ENCODE measurements at regions not wholly inside any gene's neighbourhood (a gene's known extent, or its start where the extent isn't known, plus 50 kb on each side); places are given as distances from the start of the nearest gene placed in this dataset.

DNA sequence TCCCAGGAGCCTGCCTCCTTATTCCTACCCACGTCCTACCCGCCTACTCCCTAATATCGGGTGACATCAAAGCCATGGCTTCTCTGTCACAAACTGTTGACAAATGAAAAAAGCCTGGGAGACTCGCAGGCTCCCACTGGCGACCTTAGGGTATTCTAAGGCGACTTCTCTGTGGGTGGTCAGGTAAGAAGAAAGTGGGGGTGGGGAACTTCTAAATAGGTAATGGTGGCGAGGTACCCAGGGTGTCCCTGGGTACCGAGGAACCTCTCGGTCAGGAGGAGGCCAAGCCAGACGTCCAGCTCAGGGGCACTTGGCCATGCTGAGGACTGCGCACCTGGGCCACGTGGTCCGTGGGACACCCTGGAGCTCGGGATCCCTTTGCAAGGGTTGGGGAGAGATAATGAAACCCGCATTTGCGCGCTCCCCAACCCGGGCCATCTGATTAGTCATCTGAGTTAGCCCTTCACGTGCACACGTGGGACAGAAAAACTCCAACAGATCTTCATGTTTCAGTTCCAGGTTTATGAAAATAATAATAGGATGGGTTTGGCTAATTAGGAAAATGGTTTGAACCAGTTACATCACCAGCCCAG is 78.2 kb downstream of the NR2F2 start:
- no peak for DNase-seq (ENCODE audit: extremely low spot score)
- ChIA-PET CTCF (no interaction called here), POLR2A (no interaction called here)
- TF ChIP-seq CTBP1 (IDR thresholded peaks at IDR 0.05; ENCODE audit: borderline replicate concordance) (no peak), SUZ12 (IDR thresholded peaks at IDR 0.05) (no peak), FOXM1 (IDR thresholded peaks at IDR 0.05; ENCODE audit: borderline replicate concordance) (no peak), ZNF384 (IDR thresholded peaks at IDR 0.05) (no peak), NFRKB (IDR thresholded peaks at IDR 0.05) (no peak), ARNT (IDR thresholded peaks at IDR 0.05) (no peak), FOXK2 (IDR thresholded peaks at IDR 0.05) (no peak), FOXA1 (IDR thresholded peaks at IDR 0.05) (no peak), HDGF (IDR thresholded peaks at IDR 0.05; ENCODE audit: borderline replicate concordance) (no peak), LEF1 (IDR thresholded peaks at IDR 0.05; ENCODE audit: borderline replicate concordance) (no peak)
- TF ChIP-seq, protein P1, sequence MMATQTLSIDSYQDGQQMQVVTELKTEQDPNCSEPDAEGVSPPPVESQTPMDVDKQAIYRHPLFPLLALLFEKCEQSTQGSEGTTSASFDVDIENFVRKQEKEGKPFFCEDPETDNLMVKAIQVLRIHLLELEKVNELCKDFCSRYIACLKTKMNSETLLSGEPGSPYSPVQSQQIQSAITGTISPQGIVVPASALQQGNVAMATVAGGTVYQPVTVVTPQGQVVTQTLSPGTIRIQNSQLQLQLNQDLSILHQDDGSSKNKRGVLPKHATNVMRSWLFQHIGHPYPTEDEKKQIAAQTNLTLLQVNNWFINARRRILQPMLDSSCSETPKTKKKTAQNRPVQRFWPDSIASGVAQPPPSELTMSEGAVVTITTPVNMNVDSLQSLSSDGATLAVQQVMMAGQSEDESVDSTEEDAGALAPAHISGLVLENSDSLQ (IDR thresholded peaks at IDR 0.05), result no peak

DNA sequence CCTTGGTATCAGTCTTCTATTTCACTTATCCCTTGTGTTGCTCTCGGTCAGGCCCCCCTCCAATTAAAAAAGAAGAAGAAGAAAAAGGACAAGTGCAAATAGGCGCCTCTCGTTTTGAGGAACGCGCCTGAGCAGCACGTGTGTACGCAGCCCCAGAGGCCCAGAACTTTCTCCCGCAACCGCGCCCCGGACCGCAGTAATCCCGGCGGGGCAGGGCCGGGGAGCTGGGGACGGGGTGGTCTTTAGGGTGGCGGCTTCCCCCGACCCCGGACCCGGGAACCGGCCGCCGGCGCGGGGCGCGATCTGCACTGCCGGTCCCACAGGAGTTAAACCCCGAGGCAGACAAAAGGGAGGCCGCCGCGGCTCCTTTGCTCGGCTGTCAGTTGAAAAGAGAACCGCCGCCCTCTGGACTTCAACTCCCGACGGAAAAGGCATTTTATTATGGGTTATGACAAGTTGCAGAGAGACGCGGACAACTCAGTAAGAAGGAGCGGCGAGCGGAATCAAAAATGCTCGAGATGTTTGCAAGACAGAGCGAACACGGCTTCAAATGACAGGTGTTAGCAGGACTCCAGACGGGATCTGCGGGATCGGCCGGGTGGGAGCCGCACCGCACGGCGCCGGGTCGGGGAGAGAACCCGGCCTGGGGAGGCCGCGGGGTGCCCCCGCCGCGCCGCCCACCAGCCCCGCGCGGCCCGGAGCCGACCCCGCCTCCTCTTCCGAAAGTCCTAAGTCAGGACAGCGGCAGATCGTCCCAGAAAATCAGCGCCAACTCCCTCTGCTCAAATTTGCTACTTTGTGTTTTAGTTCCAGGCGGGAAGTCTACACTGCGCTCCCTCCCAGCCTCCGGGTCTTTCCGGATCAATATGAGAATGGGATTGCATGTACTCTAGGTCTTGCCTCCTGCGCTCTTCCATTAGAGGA is 79.0 kb downstream of the NR2F2 start:
- no peak for TF ChIP-seq LEF1 (IDR thresholded peaks at IDR 0.05; ENCODE audit: borderline replicate concordance)
- TF ChIP-seq FOXM1 (IDR thresholded peaks at IDR 0.05; ENCODE audit: borderline replicate concordance), result 0 out of 2 replicates have a peak, but pooled peaks have one; percentile 35
- no peak for TF ChIP-seq ELF4 (IDR thresholded peaks at IDR 0.05)
- TF ChIP-seq L3MBTL2 (conservative IDR thresholded peaks at IDR 0.05), result 0 out of 2 replicates have a peak, but pooled peaks have one; percentile 49
- TF ChIP-seq HDGF (IDR thresholded peaks at IDR 0.05; ENCODE audit: borderline replicate concordance), result no peak
- peak; percentile 29 for DNase-seq (ENCODE audit: extremely low spot score)
- CTCF ChIA-PET, result no interaction called here
- POLR2A ChIA-PET, result no interaction called here

DNA sequence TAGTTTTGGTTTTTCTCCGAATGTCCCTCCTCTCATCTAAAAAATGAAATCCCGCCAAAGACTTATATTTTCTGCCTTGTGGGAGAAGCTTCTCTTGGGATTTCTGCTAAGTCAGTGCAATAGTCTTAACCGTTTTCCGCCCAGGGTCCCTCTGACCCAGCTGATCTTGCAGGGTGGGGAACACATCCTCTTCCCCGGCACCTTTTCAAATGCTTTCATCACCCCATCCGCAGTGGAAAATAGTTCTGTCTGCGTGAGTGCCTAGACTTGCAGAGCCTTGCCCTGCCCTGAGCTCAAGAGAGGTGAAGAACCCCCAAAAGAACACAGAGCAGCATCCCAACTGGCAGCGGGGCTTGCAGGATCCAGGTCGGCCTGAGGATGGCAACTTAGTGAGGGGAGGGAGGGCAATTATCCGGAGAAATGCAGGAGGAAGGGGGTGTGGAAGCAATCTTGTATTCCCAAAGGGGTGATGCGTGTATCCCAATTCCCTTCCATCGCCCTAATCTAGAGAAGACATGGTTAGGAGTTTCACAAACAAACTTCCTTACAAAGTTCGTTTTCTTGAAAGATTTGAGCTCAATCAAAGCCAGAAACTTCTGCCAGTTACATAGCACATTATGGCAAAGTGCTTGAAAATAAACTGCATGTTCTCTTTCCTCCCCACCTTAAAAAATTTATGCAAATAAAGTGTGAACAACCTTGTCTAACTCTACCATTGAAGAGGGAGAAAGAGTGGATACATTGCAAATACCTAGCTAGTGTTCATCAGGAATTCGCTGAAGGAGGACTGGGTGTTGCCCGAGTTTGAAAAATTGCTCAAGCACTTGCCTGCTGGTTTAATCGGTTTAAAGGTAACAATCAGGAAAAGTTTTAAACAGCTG is 79.9 kb downstream of the NR2F2 start:
- POLR2A ChIA-PET, result interaction anchor here (1.0 to 1.3 kb wide), 2 partner anchors 49 to 50 kb away, joined by 3 to 7 read pairs; no protein-coding TSS in a partner anchor
- CTCF ChIA-PET, result no interaction called here
- TF ChIP-seq ELF4 (IDR thresholded peaks at IDR 0.05) (no peak), ZNF384 (IDR thresholded peaks at IDR 0.05) (no peak), CTBP1 (IDR thresholded peaks at IDR 0.05; ENCODE audit: borderline replicate concordance) (no peak), NFRKB (IDR thresholded peaks at IDR 0.05) (no peak), LEF1 (IDR thresholded peaks at IDR 0.05; ENCODE audit: borderline replicate concordance) (no peak), L3MBTL2 (conservative IDR thresholded peaks at IDR 0.05) (no peak), FOXK2 (IDR thresholded peaks at IDR 0.05) (no peak), ARNT (IDR thresholded peaks at IDR 0.05) (no peak)
- TF ChIP-seq, protein P1 (IDR thresholded peaks at IDR 0.05), result no peak
- DNase-seq (ENCODE audit: extremely low spot score), result no peak

DNA sequence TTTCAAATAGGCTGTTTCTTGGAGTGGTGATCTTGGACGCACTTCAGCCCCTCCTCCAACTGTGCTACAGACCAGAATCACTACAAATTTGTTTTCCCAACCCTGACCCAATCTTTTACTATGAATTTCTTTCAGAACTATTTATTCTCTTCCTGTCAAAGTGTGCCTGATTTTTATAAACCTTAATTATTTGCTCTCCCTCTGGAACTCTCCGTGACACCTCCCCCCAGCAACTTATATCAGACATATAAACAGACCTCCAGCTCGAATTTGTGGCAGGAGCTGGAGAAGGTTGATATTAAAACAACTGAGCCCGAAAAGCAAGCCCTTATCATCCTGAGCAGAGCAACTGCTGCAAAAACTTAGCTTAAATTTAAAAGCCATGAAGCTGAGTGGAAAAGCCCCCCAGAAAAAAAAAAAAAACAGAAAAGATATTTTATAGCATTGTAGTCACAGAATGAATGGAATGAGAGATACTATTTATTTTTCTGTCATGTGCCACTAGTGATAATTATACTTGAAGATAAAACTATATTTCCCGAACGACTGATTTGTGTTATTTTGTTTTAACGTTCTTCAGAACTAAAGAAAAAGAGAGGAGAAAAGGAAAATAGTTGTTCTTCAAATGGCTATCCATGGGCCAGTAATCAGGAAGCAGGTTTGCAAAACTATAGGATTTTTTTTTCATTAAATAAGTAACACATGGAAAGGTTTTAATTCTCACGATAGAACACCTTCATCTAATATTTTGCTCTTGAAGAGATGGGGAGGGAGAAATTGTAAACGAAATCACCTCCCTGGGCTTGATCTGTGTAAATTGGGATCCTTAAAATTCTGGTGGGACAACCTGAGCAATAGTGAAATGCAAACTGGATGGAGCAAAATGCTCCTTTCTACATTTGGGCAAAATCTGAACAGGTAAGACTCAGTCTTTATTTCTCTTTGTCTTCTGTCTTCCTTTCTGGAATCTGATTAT is 80.8 kb downstream of the NR2F2 start:
- POLR2A ChIA-PET, result interaction anchor here (1.0 to 1.3 kb wide), 2 partner anchors 50 to 51 kb away, joined by 3 to 7 read pairs; no protein-coding TSS in a partner anchor
- no peak for DNase-seq (ENCODE audit: extremely low spot score)
- CTCF ChIA-PET, result no interaction called here

DNA sequence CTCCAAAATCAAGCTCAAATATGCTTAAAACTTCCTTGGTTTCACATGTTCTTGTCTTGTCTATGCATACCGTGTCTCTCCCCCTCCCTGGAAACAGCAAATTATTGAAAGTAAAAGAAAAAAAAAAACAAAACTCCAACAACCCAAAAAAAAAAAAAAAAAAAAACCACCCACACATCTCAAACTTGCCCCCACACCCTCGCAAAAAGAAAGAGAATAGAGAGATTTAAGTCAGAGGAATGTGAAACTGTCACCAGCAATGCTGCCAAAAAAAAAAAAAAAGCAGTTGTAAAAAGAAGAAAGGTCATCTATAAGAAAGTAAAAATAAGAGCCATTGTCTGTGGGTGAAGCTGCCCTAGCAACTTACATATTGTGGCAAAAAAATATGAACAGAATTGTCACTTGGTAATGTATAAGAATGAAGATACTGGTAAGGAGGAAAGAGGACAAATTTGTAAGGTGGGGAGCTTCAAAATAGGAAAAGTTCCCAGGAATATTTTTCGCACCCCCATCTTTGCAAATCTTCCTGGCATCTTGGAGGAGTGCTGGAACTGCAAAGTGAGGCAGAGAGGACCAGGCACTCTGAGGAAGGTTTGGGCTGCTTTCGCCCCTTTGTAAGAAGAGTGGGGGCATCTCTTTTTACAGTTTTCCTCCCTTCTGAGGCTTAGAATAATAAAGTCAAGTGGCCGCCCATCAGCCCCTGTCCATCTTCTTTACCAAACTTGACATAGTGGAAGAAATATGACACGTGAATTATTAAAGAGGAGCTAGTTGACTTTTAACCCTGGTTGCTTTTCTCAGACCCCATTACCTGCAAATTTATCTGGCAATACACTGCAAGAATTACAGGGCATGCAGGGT is 81.8 kb downstream of the NR2F2 start:
- ChIA-PET CTCF (no interaction called here), POLR2A (no interaction called here)
- TF ChIP-seq SUZ12 (IDR thresholded peaks at IDR 0.05) (no peak), ZNF384 (IDR thresholded peaks at IDR 0.05) (peak; percentile 47; the same call in 1 of the 2 replicates)
- TF ChIP-seq, protein P1 (IDR thresholded peaks at IDR 0.05), result peak; percentile 49
- no peak for DNase-seq (ENCODE audit: extremely low spot score)

More for the DNA sequence above, 80.8 kb downstream of the NR2F2 start:
- no peak for TF ChIP-seq FOXA1 (IDR thresholded peaks at IDR 0.05)
- TF ChIP-seq SUZ12 (IDR thresholded peaks at IDR 0.05), result no peak
- no peak for TF ChIP-seq SP1 (IDR thresholded peaks at IDR 0.05)

Data from HEK293T (cell line).